Suprapubic skin (tissue), 4 donors: ENCODE measurements at regions not wholly inside any gene's neighbourhood (a gene's known extent, or its start where the extent isn't known, plus 50 kb on each side); places are given as distances from the start of the nearest gene placed in this dataset.

ENCODE experiments used
- CTCF ChIP-seq, 2 donors: fragments of 200-600 bp in 1 of 2; fragments of 450-650 bp in 1 of 2; sonication (generic) in 1 of 2; IDR thresholded peaks; one replicate each; pipeline ENCODE4 v1.5.1; 2016 to 2019; ENCODE audit warnings: antibody characterized with exemption in 2 of 2, mild to moderate bottlenecking in 1 of 2, moderate library complexity in 1 of 2
- POLR2A ChIP-seq, 2 donors: fragments of 450-650 bp; IDR thresholded peaks; one replicate each; pipeline ENCODE4 v1.6.1; 2017; ENCODE audit warnings: antibody characterized with exemption in 2 of 2, mild to moderate bottlenecking in 2 of 2, moderate library complexity in 2 of 2
- POLR2AphosphoS5 ChIP-seq, 3 donors: sonication (generic); formaldehyde crosslinking; IDR thresholded peaks; one replicate each; pipeline ENCODE4 v1.6.1; 2017; ENCODE audit warnings: antibody characterized with exemption in 3 of 3

- no peak for TF ChIP-seq CTCF (IDR thresholded peaks at IDR 0.05)
- no peak for TF ChIP-seq POLR2AphosphoS5 (IDR thresholded peaks at IDR 0.05)
- no peak for TF ChIP-seq POLR2A (IDR thresholded peaks at IDR 0.05)
These were observed 77.5 kb downstream of the PCDH18 start for GRCh38 chr4:137454767-137455166.
